LNCaP clone FGC (cell line): ENCODE measurements at regions not wholly inside any gene's neighbourhood (a gene's known extent, or its start where the extent isn't known, plus 50 kb on each side); places are given as distances from the start of the nearest gene placed in this dataset.

Experiments
- DNase-seq: peaks from one replicate; pipeline ENCODE4 v3.0.0-alpha.2; 2011; ENCODE audit warnings: low read depth
- H3K4me3 ChIP-seq: 2 replicates; pipeline ENCODE4 v1.5.1; 2011; ENCODE audit warnings: mild to moderate bottlenecking, low read depth, low read length, control low read depth
- TF ChIP-seq, protein P1 (sequence below): IDR thresholded peaks from 2 replicates; pipeline ENCODE4 v1.5.1; 2012; ENCODE audit warnings: mild to moderate bottlenecking; ENCODE audit not compliant: control insufficient read depth, insufficient read depth; ENCODE audit errors: extremely low read depth

DNA sequence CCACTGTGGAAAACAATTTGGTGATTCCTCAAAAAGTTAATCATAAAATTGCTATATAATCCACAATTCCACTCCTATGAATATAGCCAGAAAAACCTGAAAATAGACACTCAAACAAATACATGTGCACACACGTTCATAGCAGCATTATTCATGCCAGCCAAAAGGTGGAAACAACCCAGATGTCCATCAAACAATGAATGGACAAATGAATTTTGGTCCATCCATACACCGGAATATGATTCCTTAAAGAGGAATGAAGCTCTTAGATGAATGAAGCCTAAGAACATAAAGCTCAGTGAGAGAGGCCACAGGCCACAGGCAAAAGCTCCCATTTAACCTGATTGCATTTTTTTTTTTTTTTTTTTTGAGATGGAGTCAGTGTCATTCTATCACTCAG lies 114.6 kb upstream of the TNRC6C start:
- TF ChIP-seq, protein P1, sequence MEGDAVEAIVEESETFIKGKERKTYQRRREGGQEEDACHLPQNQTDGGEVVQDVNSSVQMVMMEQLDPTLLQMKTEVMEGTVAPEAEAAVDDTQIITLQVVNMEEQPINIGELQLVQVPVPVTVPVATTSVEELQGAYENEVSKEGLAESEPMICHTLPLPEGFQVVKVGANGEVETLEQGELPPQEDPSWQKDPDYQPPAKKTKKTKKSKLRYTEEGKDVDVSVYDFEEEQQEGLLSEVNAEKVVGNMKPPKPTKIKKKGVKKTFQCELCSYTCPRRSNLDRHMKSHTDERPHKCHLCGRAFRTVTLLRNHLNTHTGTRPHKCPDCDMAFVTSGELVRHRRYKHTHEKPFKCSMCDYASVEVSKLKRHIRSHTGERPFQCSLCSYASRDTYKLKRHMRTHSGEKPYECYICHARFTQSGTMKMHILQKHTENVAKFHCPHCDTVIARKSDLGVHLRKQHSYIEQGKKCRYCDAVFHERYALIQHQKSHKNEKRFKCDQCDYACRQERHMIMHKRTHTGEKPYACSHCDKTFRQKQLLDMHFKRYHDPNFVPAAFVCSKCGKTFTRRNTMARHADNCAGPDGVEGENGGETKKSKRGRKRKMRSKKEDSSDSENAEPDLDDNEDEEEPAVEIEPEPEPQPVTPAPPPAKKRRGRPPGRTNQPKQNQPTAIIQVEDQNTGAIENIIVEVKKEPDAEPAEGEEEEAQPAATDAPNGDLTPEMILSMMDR: no peak
- H3K4me3 ChIP-seq: no peak overlapping the region
- no peak for DNase-seq

DNA sequence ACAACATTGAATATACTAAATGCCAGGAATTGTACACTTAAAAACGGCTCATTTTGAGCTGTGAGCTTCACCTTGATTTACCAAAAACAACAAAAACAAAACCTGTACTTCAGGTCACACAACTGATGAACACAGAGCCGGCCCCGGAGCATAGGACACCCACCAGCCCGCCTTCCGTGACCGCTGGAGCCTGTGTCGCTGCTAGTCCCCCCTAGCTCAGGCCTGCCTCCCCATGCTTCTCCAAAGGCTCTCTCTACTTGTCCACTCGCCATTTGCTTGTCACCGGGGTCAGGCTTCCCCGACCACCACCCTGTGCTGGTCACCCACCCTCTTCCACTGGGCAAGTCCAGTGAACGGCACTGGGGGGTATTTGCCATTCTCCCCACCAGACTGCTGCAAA lies 113.8 kb upstream of the TNRC6C start:
- H3K4me3 ChIP-seq: no peak overlapping the region
- TF ChIP-seq, protein P1: no peak
- DNase-seq: no peak

DNA sequence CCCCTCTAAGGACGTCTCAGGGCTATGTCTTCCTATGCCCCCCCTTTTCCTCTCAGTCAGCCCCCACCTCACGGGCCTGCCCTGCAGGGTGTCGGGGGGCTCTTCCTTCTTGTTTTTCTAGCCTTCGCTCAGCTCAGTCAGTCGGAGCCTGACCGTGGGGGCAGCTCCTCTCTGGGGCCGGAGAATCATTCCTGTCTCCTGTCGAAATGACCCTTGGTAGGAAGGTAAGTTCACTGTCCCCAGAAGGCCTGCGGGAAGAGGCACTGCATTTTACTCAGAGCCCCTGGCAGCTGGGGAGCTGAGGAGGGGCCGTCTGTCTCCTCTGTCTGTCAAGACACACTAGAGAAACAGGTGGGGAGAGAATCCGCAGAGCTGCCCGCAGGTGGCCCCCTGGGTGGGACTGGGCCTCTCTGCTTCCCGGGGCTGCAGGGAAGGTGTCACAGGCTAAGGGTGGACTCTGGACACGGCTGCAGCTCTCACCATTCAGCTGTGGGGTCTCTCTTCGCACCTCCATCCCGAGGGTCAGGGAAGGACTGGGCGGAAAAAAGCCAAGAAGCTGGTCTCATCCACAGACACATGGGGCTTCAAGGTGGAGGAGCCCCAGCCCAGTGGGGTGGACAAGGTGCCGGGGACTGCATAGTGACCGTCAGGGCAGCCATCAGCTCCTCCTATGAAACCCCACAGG lies 112.8 kb upstream of the TNRC6C start:
- H3K4me3 ChIP-seq: no peak overlapping the region
- no peak for DNase-seq
- TF ChIP-seq, protein P1: no peak

DNA sequence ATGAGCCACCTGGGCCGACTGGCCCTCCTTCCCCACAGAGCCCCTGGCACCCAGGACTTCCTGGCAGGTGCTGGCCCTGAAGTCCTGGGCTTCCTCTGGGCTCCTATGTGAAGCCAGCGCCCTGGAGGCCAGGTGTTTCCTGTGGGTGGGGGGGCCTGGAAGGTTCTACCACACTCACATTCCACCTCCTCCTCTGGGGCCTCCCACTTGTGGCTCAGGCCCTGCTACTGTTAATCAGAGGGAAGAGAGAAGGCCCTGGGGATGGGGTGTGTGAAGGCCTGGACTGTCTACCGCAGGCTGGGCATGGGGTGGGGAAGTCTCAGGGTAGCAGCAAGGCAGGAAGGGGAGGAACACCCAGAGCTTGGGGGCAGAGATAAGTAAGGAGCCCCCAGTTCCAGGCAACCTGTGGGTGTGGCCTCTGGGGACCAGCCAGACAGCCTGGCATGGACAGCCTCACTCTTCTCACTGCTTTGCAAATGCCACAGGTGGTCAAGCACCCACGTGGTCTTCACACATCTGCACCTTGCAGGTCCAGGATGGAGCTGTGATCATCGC lies 111.9 kb upstream of the TNRC6C start:
- no peak overlapping the region for H3K4me3 ChIP-seq
- TF ChIP-seq, protein P1: no peak
- no peak for DNase-seq

DNA sequence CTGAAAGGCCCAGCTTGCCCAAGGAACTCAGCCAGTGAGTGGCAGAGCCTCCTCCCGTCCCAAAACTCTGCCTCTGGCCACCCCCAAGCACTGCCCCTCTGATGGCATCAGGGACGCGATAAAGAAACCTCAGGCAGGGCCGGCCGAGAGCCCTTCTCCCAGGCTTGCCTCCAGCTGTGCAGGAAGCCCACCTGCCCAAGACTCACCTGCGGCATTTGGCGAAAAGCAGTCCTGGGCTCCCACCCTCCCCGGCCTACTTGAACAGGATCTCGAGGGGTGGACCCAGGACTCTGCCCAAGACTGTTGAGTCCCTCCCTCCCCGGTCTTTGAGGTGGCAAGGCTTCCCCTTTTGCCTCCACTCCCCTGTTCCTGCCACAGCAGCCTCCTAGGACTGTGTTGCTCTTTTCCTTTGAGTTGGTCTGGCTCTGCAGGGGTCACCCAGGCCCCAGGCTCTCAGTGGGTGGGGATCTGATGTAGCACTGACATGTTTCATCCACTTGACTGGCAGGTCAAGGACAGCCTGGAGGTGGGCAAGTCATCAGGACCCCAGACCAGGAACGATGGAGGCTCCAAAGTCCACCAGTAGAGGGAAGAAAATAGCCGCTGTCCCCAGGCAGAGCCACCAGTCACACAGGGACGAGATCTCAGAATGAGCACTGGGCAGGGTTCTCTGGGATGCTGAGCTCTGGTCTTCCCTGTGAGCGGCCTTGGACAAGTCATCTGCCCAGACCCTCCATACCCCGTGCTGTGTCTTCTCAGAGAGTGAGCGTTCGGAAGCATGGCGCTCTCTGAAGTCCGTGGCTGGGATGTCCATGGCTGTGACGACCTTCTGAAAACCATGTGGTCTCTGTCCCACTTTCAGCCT lies 111.0 kb upstream of the TNRC6C start:
- no peak for DNase-seq
- no peak overlapping the region for H3K4me3 ChIP-seq

DNA sequence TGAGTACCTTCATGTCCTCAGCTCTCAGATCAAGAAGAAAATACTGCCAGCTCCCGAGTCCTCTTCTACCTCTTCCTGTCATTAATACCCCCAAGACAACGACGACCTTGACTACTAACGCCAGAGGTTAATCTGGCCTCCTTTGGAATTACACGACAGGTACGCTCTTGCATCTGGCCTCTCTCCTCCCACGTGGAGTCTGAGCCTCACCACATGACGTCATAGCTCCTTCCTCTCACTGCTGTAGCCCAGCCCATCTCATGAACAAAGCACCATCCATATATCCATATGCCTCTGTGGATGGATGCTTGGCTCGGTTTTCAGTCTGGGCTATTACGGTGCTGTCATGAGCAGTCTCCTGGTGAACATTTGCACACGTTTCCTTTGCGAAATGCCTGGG lies 110.2 kb upstream of the TNRC6C start:
- TF ChIP-seq, protein P1: no peak
- DNase-seq: no peak
- no peak overlapping the region for H3K4me3 ChIP-seq

More for the DNA sequence above, 111.0 kb upstream of the TNRC6C start:
- TF ChIP-seq, protein P1: no peak

DNA sequence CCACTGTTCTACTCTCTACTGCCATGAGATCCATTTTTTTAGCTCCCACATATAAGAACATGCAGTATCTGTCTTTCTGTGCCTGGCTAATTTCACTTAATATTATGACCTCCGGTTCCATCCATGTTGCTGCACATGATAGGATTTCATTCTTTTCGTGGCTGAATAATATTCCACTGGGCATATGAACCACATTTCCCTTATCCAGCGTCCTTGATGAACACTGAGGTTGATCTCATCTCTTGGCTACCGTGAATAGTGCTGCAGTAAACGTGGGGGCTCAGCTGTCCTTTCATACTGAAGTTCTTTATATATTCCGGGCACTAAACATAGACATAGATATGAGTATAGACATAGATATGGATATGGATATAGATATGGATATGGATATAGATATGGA lies 109.3 kb upstream of the TNRC6C start:
- DNase-seq: no peak
- TF ChIP-seq, protein P1: no peak
- no peak overlapping the region for H3K4me3 ChIP-seq
